HG02610 (cell line): ENCODE measurements at regions not wholly inside any gene's neighbourhood (a gene's known extent, or its start where the extent isn't known, plus 50 kb on each side); places are given as distances from the start of the nearest gene placed in this dataset.
"Not testable (repeated sequence)": the region's sequence is repeated elsewhere in the genome, so short reads cannot be mapped to it uniquely, and the experiment has no call there.

ENCODE experiments used
- ATAC-seq: cut with Tn5 transposase; IDR thresholded peaks from one replicate; pipeline ENCODE4 v1.9.1; 2021; ENCODE audit warnings: mild to moderate bottlenecking, moderate library complexity; ENCODE audit not compliant: unreplicated experiment

DNA sequence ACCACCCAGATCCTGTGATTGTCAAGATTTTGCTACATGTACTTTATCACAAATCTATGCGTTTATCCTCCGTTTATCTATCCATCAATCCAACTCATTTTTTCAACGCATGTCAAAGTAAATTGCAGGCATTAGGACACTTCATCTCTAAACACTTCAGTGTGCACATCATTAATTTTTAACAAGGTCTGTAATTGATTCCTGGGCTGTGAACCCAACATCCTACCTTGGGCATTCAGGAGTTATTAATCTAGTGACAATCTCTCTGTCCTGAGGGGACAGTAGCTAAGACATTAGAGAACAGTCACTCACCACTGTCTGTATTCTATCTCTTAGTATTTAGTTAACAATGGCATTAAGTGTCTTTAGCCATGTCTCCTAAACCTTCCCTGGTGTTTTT lies 264.7 kb downstream of the SOX9 start:
- no peak for ATAC-seq

DNA sequence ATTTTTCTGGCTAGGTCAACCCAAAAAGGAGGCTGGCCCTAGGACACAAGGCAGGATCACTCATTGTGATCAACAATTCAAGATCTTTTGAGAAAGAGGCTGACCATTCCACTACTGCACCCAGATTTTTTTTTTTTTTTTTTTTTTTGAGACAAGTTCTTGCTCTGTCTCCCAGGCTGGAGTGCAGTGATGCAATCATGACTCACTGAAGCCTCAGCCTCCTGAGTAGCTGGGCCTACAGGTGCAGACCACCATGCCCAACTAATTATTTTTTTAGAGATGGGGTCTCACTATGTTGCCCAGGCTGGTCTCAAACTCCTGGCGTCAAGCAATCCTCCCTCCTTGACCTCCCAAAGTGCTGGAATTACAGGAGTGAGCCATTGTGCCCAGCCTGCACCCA lies 265.4 kb downstream of the SOX9 start:
- ATAC-seq: not testable (repeated sequence)

DNA sequence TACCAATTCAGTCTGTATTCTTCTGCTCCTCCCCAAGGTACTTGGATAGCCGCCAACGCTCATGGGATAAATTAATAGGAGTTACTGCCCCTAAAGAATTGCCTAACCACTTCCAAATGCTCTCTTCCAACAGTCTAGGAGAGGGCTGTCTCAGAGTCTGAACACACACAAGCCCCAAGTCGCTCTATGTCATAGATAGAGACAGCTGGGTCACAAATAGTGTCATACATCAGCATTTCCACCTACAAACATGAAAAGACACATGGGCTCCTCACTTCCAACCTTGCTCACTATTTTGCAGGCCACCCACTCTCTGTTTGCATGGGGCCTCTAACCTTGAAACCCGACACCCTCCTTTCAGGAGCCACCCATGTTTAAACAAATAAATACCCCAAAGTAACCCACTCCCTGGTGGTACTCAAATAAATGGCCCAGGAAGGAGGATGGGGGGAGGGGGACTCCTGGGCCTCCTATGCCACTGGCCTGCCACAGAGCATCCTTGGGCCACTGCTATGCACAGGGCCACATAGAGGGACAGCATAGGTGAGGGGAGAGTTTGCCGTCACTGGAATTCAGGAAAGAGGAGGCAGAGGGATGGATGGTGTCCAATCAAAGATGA lies 265.9 kb downstream of the SOX9 start:
- ATAC-seq: no peak

DNA sequence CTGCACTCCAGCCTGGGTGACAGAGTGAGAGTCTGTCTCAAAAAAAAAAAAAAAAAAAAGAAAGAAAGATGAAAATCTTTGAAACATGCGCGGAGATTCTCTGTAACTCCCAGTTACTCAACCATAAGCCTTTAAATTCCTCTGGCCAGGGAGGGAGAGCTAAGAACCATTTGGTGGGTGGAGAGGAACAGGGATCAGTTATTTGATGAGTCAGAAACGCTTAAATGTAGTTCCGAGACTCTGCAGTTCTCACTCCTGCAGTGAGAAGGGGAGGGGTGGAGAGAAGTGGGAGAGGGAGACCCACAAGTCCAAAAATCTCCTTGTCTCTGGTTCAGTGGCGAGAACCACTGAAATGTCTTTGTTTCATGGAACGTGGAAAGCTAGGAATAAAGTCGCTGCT lies 266.7 kb downstream of the SOX9 start:
- ATAC-seq: no peak

DNA sequence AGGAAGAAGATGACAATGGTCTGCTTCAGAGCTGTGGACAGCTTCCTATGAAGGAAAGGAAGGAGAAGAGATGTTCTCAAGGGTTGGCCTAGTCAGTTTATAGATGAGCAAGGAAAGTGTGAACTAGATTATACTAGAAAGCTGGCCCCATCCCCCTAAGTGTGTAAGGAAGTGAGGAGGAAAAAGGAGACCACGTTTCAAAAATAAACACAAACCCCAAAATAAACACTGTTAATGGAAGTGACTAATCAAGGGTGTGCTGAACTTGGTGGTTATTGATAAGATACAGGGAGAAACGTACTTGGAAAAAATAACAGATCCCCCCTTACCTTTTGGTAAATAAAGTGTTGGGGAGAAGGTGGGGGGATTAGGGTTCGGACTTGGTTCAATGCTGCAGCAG lies 267.1 kb downstream of the SOX9 start:
- ATAC-seq: no peak

DNA sequence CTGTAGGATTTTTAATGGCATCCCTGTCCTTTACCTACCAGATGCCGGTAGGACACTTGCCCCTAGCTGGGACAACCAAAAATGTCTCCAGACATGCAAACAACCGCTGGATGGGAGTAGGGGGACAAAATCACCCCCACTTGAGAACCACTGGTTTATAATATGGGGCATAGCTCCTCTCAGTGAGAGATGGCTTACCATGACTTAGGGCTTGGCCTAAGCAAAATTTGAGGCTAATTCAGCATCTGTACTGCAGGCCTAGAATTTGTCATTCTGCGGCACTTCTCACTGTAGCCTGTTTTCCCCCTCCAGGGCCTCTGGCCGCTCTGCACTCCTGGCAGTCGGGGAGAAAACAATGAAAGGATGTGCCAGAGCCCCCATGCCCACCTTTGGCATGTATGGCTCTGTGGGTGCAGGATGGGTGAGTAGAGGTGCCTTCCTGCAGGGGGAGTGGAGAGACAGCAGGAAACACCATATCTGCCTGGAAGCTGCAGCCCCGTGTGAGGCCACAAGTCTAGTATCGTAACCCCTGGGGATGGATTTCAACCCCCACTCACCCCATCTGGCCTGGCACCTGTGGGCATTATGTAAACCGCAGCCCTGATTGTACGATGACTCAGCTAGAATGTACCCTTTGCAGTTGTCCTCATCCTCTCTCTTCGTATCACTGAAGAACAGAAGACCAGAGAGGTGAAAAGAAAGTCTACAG lies 268.1 kb downstream of the SOX9 start:
- no peak for ATAC-seq

DNA sequence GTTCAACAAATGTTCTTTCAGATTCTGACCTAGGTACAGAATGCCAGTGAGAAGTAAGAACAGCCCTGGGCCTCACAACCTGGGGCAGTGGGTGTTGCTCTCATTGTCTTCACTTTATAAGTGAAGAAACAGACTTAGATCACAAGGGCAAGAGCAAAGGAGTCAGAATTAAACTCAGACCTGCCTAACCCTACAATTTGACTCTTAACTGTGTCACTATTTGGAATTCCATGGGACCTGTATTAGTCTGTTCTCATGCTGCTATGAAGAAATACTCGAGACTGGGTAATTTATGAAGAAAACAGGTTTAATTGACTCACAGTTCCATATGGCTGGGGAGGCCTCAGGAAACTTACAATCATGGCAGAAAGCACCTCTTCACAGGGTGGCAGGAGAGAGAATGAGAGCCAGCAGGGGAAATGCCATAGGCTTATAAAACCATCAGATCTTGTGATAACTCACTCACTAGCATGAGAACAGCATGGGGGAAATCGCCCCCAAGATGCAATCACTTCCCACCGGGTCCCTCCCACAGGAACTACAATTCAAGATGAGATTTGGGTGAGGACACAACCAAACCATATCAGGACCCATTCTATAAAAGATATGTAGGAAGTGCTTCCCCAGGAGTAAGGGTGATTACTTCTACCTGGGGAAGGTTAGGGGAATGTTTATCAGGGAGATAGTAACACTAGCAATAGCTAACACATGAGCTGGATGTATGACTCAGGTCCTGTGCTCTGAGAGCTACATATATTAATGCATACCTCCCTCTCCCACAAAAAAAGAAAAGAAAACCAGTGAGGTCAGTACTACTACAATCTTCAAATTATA lies 270.1 kb downstream of the SOX9 start:
- no peak for ATAC-seq

DNA sequence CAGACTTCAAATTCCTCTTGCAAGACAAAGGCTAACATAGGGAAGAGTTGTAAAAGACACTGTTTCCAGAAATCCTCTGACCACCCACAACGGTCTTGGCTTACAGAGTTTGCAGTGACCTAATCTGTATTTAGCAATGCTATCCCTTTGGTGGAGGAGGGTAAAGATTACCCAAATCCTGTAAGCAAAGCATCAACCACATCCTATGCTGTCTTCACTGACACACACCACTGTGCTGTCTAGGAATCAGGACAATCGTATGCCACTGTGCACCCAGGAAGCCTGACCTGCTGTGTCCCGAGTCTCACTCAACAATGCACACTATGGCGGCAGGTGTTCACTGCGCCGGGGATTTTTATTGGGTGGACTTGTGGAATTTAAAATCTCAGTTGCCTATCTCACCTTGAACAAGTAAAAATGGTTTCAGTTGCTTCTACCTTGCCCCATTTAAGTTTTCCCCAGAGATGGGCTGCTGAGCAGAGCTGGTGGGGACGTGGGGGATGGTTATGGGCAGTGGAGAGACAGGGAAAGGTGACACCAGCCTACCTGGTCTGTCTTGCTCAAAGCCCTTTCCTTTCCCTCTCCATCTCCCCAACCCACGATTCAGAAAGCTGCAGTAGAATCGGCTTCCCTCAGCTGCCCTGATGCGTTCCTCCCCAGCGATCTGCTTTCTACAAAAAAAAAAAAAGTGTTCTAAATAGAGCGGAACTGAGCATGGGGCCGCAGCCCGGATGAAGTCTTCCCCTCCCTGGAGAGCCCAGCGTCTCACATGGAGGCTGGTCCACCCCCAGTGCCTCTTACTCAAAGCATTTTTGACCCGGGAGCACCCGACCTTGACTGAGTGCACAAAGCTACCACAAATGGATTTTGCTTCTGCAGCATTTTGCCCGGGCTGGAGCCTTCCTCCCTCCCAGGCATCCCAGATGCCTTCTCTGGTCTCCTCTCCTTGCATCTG lies 271.5 kb downstream of the SOX9 start:
- no peak for ATAC-seq

DNA sequence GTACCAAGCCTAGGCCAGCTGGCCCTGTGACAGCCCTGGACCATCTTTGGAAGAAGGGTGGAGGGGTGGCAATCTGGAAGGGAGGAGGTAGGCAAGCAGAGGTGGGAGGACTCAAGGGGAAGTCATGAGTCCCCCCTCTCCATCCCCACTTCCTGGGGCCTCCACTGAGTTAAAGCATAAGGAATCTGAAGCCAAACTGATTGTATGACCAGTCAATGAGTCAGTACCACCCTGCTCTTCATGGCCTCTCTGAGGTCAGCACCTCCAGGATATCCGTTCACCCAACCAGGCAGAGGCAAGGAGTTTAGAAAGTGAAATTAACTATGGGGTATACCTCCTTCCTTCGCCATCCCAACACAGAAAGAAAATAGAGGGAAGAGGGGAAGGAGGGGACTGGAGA lies 272.7 kb downstream of the SOX9 start:
- ATAC-seq: no peak

DNA sequence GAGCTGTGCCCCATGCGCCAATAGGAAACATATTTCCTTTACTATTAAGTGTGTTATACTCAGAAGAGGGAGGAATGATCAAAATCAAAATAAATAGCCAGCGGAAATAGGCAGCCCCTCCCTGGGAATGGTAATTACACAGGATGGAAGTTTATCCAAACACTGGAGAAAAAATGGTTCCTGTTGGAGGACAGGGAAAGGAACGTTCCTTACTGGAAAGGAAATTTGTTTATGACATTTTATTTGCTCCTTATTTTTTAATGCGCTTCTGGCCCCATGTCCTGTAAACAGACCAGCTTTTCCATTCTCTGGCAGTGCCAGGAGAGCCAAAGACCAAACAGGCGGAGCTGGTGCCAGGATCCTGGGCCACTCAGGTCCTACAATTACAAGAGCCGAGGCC lies 273.7 kb downstream of the SOX9 start:
- no peak for ATAC-seq

DNA sequence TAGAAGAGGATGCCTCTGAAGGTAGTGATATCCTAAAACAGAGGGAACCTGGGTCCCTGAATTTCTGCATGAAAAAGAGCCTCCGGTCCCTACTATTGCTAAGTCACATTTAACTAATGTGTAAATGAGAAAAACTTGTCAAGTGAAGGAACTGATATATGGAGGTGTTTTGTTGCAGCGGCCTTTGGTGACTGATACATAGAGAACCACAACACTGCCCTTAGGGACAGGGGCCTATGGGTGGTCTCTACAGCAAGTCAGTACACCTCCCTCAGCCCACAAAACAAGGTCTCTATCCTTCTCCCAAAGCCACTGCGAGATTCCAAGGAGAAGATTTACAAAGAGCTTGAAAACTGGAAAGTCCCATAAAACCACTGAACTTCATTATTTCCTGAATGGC lies 275.3 kb downstream of the SOX9 start:
- ATAC-seq: no peak

DNA sequence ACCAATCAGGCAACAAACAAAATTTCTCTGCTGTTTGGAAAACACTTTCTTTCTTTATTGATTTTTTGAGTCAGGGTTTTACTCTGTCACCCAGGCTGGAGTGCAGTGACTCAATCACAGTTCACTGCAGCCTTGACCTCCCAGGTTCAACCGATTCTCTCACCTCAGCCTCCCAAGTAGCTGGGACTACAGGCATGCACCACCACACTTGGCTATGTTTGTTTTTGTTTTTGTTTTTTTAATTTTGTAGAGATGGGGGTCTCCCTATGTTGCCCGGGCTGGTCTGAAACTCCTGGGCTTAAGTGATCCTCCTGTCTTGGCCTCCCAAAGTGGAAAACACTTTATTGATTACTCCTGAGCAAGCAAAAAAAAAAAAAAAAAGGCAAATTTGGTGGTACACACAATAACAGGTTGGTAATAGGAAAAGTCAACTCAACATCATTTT lies 276.4 kb downstream of the SOX9 start:
- no peak for ATAC-seq

DNA sequence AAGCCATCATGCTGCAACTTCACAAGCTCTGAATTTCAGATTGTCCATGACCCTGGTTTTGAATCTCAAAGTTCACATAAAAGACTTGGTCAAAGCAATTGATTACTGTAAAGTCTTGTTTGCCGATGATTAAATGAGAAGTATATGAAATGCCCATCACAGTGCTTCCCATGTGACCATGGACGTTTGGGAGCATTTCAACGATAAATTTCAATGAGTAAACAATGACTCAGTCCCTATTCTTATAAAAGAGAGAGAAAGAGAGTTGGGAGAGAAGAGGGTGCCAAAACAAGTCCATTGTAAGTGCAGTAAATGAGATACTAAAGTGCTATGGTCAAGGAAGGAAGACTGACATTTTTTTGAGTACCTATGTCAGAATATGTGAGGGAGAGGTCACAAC lies 276.9 kb downstream of the SOX9 start:
- ATAC-seq: no peak

DNA sequence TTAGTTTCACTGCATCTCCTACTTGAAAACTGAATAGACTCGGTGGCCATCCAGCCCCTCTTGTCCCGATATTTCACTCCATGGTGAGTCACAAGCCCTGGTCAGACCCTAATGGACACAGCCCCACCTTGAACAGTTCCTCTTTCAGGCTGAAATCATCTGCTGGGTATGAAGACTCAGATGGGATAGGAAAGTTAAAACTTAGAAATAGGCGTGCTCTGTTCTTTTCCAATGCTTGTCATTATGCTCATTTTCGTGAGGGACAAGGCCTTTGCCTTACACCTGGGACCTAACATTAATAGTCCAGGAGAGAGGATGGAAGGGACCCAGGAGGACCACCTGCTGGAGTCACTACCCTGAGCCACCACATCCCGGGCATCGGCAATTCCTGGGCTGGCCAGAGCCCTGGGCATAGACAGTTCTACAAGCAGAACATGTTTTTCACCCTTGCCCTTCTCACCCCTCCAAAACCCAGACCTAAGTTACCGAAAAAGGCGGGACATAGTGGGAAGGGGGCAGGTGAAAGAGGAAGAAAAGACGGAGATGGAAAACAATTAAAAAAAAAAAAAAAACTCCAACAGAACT lies 278.3 kb downstream of the SOX9 start:
- ATAC-seq: no peak

DNA sequence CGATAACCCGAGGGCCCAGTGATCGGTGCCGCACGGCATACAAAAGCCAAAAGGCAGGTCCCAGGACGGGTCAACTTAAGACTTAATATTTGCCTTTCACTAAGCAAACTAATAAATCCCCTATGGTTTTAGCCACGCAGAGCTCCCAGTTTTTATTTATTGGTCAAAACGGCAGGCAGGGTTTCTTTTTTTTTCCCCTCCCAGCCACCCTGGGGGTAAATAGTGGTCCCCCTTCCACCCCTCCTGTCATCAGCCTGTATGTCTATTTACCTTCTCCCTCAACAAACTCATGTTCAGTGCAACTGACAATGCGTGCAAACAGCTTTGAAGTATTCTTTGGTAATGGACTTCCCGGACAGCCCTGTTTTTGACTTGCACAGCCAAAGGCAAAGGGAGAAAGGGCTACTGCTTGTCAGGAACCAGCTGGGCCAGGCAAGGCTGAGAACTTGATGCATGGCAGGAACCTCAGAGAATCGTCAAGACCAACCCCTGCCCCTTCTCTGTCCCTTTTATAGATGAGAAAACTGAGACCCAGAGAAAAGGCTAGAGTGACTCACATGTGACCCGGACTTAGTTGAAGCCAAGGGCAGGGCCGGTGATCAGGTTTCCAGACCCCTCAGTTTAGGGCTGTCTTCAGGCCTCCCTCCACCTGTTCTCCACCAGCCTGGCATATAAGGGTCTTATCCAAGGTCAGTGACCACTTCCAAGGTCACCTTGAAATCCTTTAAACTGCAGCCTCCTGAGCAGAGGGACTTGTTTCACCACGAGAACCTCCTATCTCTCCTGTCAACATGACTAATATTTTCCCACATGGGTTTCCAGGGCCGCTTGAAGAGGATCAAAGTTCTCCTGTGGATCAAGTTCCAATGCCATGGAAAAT lies 279.0 kb downstream of the SOX9 start:
- no peak for ATAC-seq

DNA sequence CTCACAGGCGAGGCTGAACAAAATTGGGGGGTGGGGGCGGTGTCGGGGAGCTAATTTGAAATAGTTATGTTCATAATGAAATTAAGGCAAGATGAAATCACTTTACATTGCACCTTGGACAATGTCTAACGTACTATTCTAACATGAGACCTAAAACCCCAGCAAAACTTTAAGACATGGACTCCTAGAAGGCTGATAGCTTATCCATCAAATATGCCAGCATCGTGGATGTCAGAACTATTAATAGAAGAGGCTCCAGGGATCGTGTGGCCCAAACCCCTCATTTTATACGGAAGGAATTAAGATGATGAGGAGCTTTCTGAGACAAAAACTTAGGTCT lies 279.6 kb downstream of the SOX9 start:
- ATAC-seq: no peak

DNA sequence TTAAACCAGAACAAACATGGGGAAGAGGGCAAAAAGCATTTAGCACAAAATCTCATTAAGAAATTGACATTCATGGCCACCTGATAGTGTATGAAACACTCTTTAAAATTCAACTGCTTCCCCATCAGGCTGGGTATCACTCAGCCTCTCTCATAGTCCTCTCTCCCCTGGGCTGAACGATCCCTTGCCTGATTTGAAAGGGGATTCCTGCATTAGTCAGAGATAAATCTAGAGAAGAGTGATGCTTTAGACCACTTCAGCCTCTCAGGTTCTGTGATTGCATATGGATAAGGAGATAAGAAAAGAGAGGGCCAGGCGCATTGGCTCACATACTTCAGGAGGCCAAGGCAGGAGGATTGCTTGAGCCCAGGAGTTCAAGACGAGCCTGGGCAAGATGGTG lies 280.0 kb downstream of the SOX9 start:
- peak; percentile 62 for ATAC-seq

DNA sequence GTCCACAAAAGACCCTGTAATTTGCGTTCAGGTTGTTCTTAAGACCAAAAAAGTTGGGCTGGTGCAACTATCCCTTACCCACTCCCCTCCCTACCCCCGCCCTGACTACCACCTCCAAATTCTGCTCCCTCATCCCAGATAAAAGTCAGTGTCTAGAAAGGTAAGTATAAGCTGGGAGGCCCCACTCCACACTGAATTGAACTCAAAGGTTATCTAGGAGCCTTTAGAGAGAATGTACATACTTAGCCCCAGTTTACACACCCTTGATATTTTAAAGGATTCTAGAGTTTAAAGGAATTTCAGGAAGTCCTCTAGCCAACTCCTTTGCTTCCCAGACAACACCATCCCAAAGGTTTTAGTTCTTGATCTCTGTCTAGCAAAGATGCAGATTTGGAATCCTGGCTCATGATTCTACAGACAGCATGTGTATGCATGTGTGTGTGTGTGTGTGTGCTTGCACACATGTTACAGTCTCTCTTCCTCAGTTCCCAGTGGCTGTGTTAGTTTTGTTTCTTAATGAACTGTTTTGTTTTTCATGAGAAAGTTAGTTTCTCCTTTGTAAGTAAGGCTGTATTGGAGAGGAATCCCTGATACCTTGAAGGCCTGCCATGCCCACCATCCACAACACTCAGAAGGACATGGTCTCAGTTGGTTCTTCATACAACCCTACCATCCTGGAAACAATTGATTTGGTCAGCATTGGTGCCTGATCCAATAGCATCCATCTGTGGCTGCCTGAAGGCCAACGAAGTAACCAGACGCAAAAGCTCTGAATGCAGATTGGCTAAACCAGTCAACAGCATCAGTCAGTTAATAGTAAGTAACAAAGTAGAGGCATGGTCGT lies 281.3 kb downstream of the SOX9 start:
- ATAC-seq: no peak

DNA sequence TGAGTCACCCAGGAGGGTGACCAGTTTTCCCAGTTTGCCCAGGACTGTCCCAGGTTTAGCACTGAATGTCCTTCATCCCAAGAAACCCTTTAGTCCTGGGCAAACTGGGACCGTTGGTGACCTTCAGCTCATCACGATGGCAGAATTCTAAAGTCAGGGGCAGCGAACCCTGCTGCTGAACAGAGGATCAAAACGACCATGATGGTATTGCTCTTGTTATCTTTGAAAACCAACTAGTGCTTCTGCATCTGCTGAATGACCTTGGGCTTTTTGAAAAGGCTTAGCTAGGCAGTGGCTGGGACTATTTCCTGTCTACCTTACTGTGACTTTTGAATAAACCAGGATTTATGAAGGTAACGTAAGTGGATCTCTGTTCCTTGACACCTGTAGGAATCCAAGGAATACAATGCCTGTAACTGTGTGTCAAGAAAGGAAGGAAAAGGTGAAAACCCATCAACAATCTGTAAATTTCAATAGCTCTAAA lies 281.9 kb downstream of the SOX9 start:
- ATAC-seq: no peak
